ENCODE measurements at regions not wholly inside any gene's neighbourhood (a gene's known extent, or its start where the extent isn't known, plus 50 kb on each side); places are given as distances from the start of the nearest gene placed in this dataset.

GRCh38 chr6:22647719-22648118 is 78.4 kb downstream of the HDGFL1 start:
- H3K9me3 ChIP-seq (replicated peaks; ENCODE audit: control insufficient read depth, insufficient read depth, low read length), result no peaks in the 10 kb centered on the region
- H3K4me3 ChIP-seq (replicated peaks in 1 of 3; ENCODE audit: insufficient read depth in 1 of 3, low read depth in 1 of 3, low read length in 3 of 3), result no peak overlapping the region
- H4K20me1 ChIP-seq (replicated peaks; ENCODE audit: control insufficient read depth, extremely low read depth, insufficient read depth, low read length), result no peaks in the 10 kb centered on the region
- CTCF ChIA-PET, result interaction anchor here (0.7 to 3.0 kb wide), 6 partner anchors 10 to 35 kb away, joined by 3 to 14 read pairs (median 6); no protein-coding TSS in a partner anchor
- DNase-seq (ENCODE audit: low read depth, low spot score), result peak; percentile 73
- H3K27me3 ChIP-seq (ENCODE audit: control insufficient read depth in 2 of 2, insufficient read depth in 2 of 2, low read length in 2 of 2), result no peaks in the 10 kb centered on the region
- no TSS peak for BruUV-seq (replicated peaks)
- no peaks in the 10 kb centered on the region for H3K9me1 ChIP-seq (replicated peaks; ENCODE audit: control insufficient read depth, extremely low read depth, insufficient read depth, low read length)
- dilution Hi-C loops (cut with MboI; ENCODE audit: extremely low pct_ligation_motif_present, low sequenced_read_pairs) (no loop called here), intact Hi-C loops (cut with micrococcal nuclease) (no loop called here)
- TF ChIP-seq POLR2A (IDR thresholded peaks at IDR 0.05; ENCODE audit: low read depth, low read length) (no peak), CTCF (IDR thresholded peaks at IDR 0.05; ENCODE audit: extremely low read depth in 1 of 2, insufficient read depth in 1 of 2, low read depth in 1 of 2, low read length in 2 of 2) (no peak), MYC (IDR thresholded peaks at IDR 0.05; ENCODE audit: low read depth, low read length) (no peak), EZH2 (IDR thresholded peaks at IDR 0.05; ENCODE audit: borderline replicate concordance, low read depth, low read length, severe bottlenecking) (no peak), POLR2AphosphoS5 (IDR thresholded peaks at IDR 0.05; ENCODE audit: insufficient read depth, low read depth, low read length) (no peak), FOS (IDR thresholded peaks at IDR 0.05; ENCODE audit: borderline replicate concordance, insufficient read depth, low read length) (no peak), JUN (IDR thresholded peaks at IDR 0.05; ENCODE audit: borderline replicate concordance, insufficient read depth, insufficient read length, low read depth) (no peak), GATA2 (IDR thresholded peaks at IDR 0.05; ENCODE audit: insufficient read depth, insufficient read length, low read depth, low read length) (no peak), MAX (IDR thresholded peaks at IDR 0.05; ENCODE audit: insufficient read depth, insufficient read length) (no peak)
- no peaks in the 10 kb centered on the region for H3K79me2 ChIP-seq (ENCODE audit: control insufficient read depth, insufficient read depth, low read length)
- no peak overlapping the region for H3K9ac ChIP-seq (replicated peaks; ENCODE audit: extremely low read depth, insufficient read depth, low read length)
- peak; percentile 35 for FAIRE-seq
- H3K4me2 ChIP-seq (ENCODE audit: insufficient read depth, low read length), result no peak overlapping the region
- H3K27ac ChIP-seq (ENCODE audit: insufficient read depth, low read depth, low read length), result no peak overlapping the region
- no peaks in the 10 kb centered on the region for H3K36me3 ChIP-seq (ENCODE audit: control insufficient read depth in 2 of 2, extremely low read depth in 1 of 2, insufficient read depth in 2 of 2, low read length in 2 of 2)
- H3K4me1 ChIP-seq (ENCODE audit: control insufficient read depth, extremely low read depth, insufficient read depth, low read length), result no peaks in the 10 kb centered on the region
- no peak overlapping the region for H2AFZ ChIP-seq (ENCODE audit: low read depth, low read length)
- POLR2A ChIA-PET, result interaction anchor here (1.0 kb wide), 1 partner anchor 1054 kb away, joined by 4 read pairs; the partner anchor contains the start of gene SOX4
